GM21825 (cell line): ENCODE measurements at regions not wholly inside any gene's neighbourhood (a gene's known extent, or its start where the extent isn't known, plus 50 kb on each side); places are given as distances from the start of the nearest gene placed in this dataset.
"Not testable (repeated sequence)": the region's sequence is repeated elsewhere in the genome, so short reads cannot be mapped to it uniquely, and the experiment has no call there.

ENCODE experiments used
- ATAC-seq: cut with Tn5 transposase; IDR thresholded peaks from one replicate; pipeline ENCODE4 v1.9.1; 2021; ENCODE audit warnings: mild to moderate bottlenecking, moderate library complexity; ENCODE audit not compliant: unreplicated experiment

- ATAC-seq, result no peak
These were observed 183.2 kb upstream of the TAS2R1 start for GRCh38 chr5:9813305-9813704.

- ATAC-seq, result not testable (repeated sequence)
These were observed 177.2 kb upstream of the TAS2R1 start for GRCh38 chr5:9807366-9807765.

- ATAC-seq, result no peak
These were observed 171.8 kb upstream of the TAS2R1 start for GRCh38 chr5:9801908-9802307.

GRCh38 chr5:9799606-9800005 lies 169.5 kb upstream of the TAS2R1 start:
- no peak for ATAC-seq

- ATAC-seq, result no peak
These were observed 160.1 kb upstream of the TAS2R1 start for GRCh38 chr5:9790276-9790675.

GRCh38 chr5:9789777-9790176 lies 159.6 kb upstream of the TAS2R1 start:
- ATAC-seq, result no peak

GRCh38 chr5:9787861-9788600 lies 157.9 kb upstream of the TAS2R1 start:
- ATAC-seq, result no peak

- no peak for ATAC-seq
These were observed 156.5 kb upstream of the TAS2R1 start for GRCh38 chr5:9786380-9787360.

- ATAC-seq, result no peak
These were observed 155.6 kb upstream of the TAS2R1 start for GRCh38 chr5:9785751-9786150.

- no peak for ATAC-seq
These were observed 154.1 kb upstream of the TAS2R1 start for GRCh38 chr5:9784231-9784630.

- ATAC-seq, result no peak
These were observed 152.8 kb upstream of the TAS2R1 start for GRCh38 chr5:9782826-9783560.

- ATAC-seq, result no peak
These were observed 151.7 kb upstream of the TAS2R1 start for GRCh38 chr5:9781890-9782289.

GRCh38 chr5:9781275-9781674 lies 151.1 kb upstream of the TAS2R1 start:
- ATAC-seq, result no peak

GRCh38 chr5:9780501-9780900 lies 150.3 kb upstream of the TAS2R1 start:
- ATAC-seq, result no peak

- no peak for ATAC-seq
These were observed 146.4 kb upstream of the TAS2R1 start for GRCh38 chr5:9776525-9776924.

GRCh38 chr5:9775339-9775738 lies 145.2 kb upstream of the TAS2R1 start:
- no peak for ATAC-seq

GRCh38 chr5:9774472-9775079 lies 144.4 kb upstream of the TAS2R1 start:
- no peak for ATAC-seq

GRCh38 chr5:9771079-9771478 lies 140.9 kb upstream of the TAS2R1 start:
- ATAC-seq, result no peak

- ATAC-seq, result no peak
These were observed 136.4 kb upstream of the TAS2R1 start for GRCh38 chr5:9766581-9766980.

- no peak for ATAC-seq
These were observed 135.4 kb upstream of the TAS2R1 start for GRCh38 chr5:9765419-9766140.
